K562 (cell line): ENCODE measurements at regions not wholly inside any gene's neighbourhood (a gene's known extent, or its start where the extent isn't known, plus 50 kb on each side); places are given as distances from the start of the nearest gene placed in this dataset.

Experiments
- ATAC-seq: fragments of 200-7000 bp; cut with Tn5 transposase; 3 replicates; pipeline ENCODE4 v1.9.1; 2020; ENCODE audit warnings: moderate library complexity
- BruUV-seq: library from RNA; stranded (reverse); fragments of 400-500 nt; replicated peaks from 2 replicates; lab custom pipeline; 2021; lab: Mats Ljungman, UMichigan
- CTCF ChIA-PET: fragments of 300-600 bp; formaldehyde crosslinking; extraction: SDS; loops from one replicate; lab custom pipeline; 2021; ENCODE audit warnings: low intra/inter-chr PET ratio; lab: Yijun Ruan, JAX
- POLR2A ChIA-PET: fragments of 300-600, 350-650 bp; sonication (Branson Sonifier 250); formaldehyde crosslinking; extraction: SDS; loops from one replicate; lab custom pipeline; 2021; ENCODE audit warnings: antibody characterized with exemption, inconsistent platforms; lab: Yijun Ruan, JAX
- DNase-seq, 4 experiments: peaks; one replicate each; pipeline versions ENCODE4 v3.0.0 to v3.0.0-alpha.2; 2011 to 2018; ENCODE audit warnings: low spot score in 3 of 4, mixed read lengths in 3 of 4; ENCODE audit errors: extremely low read depth in 1 of 4
- FAIRE-seq: peaks from 2 replicates; lab custom pipeline; 2011; peaks lifted over from hg19 to GRCh38; lab: Jason Lieb, UNC
- H2AFZ ChIP-seq: 2 replicates; pipeline ENCODE4 v1.6.0; 2011; ENCODE audit warnings: low read depth, low read length, control low read depth, inconsistent platforms
- H3K27ac ChIP-seq: fragments of 200-600 bp; 3 replicates; pipeline ENCODE4 v1.8.0; 2011; ENCODE audit warnings: low read depth, mild to moderate bottlenecking, control low read depth, inconsistent platforms, low read length, moderate library complexity, mixed read lengths; ENCODE audit errors: extremely low read depth
- H3K27me3 ChIP-seq, 2 experiments: fragments of 300-600 bp in 1 of 2; 2 replicates in 1 of 2; 3 replicates in 1 of 2; pipeline versions ENCODE4 v1.6.0 to v1.8.0; 2011; ENCODE audit warnings: inconsistent platforms in 2 of 2, low read length in 2 of 2, mild to moderate bottlenecking in 1 of 2, mixed read lengths in 1 of 2, moderate library complexity in 1 of 2; ENCODE audit not compliant: control insufficient read depth in 2 of 2, insufficient read depth in 2 of 2
- H3K36me3 ChIP-seq: fragments of 300-600 bp; 3 replicates; pipeline ENCODE4 v1.8.0; 2011; ENCODE audit warnings: mild to moderate bottlenecking, low read length, inconsistent platforms; ENCODE audit not compliant: control insufficient read depth, insufficient read depth
- H3K4me1 ChIP-seq, 2 experiments: fragments of 200-600 bp in 1 of 2; replicated peaks in 1 of 2; 2 replicates in 1 of 2; 3 replicates in 1 of 2; pipeline versions ENCODE4 v1.5.1 to v1.8.0; 2011; ENCODE audit warnings: inconsistent platforms in 2 of 2, low read length in 2 of 2, mild to moderate bottlenecking in 1 of 2, mixed read lengths in 1 of 2, moderate library complexity in 1 of 2; ENCODE audit not compliant: control insufficient read depth in 2 of 2, insufficient read depth in 2 of 2
- H3K4me2 ChIP-seq: 2 replicates; pipeline ENCODE4 v1.6.1; 2011; ENCODE audit warnings: low read length, control low read depth, inconsistent platforms, mixed read lengths; ENCODE audit not compliant: insufficient read depth
- H3K4me3 ChIP-seq: fragments of 200-600 bp; sonication (generic), shearing (Covaris generic); 2 replicates; pipeline ENCODE4 v1.5.1; 2016; ENCODE audit warnings: control low read depth, inconsistent platforms
- H3K79me2 ChIP-seq: fragments of 200-600 bp; 3 replicates; pipeline ENCODE4 v1.8.0; 2011; ENCODE audit warnings: low read length, inconsistent platforms; ENCODE audit not compliant: control insufficient read depth, insufficient read depth
- H3K9ac ChIP-seq, 2 experiments: 2 replicates each; pipeline versions ENCODE4 v1.6.0 to v1.6.1; 2011; ENCODE audit warnings: low read depth in 2 of 2, low read length in 2 of 2, control low read depth in 1 of 2, inconsistent platforms in 1 of 2, mild to moderate bottlenecking in 1 of 2, mixed read lengths in 1 of 2; ENCODE audit not compliant: insufficient read depth in 1 of 2
- H3K9me1 ChIP-seq: one replicate; pipeline ENCODE4 v1.6.0; 2011; ENCODE audit warnings: inconsistent platforms, mild to moderate bottlenecking, low read length, moderate library complexity; ENCODE audit not compliant: control insufficient read depth, insufficient read depth
- H3K9me3 ChIP-seq: replicated peaks from 2 replicates; pipeline ENCODE4 v1.5.1; 2011; ENCODE audit warnings: low read depth, low read length, inconsistent platforms; ENCODE audit not compliant: control insufficient read depth, insufficient read depth
- H4K20me1 ChIP-seq: replicated peaks from 2 replicates; pipeline ENCODE4 v1.6.1; 2011; ENCODE audit warnings: low read length, inconsistent platforms, mixed read lengths; ENCODE audit not compliant: control insufficient read depth, insufficient read depth
- ATF4 ChIP-seq: fragments of 450-650 bp; formaldehyde crosslinking; IDR thresholded peaks from 2 replicates; pipeline ENCODE4 v1.4.0; 2022; ENCODE audit warnings: mild to moderate bottlenecking, moderate library complexity
- BHLHE40 ChIP-seq: IDR thresholded peaks from 2 replicates; pipeline ENCODE4 v1.6.1; 2011; ENCODE audit warnings: low read length, improper control_type of control experiment
- BRCA1 ChIP-seq, 2 experiments: fragments of 450-650 bp in 1 of 2; sonication (generic) in 1 of 2; formaldehyde crosslinking in 1 of 2; IDR thresholded peaks; 2 replicates each; pipeline versions ENCODE4 v1.5.0 to v1.6.1; 2017 to 2020; ENCODE audit warnings: mild to moderate bottlenecking in 1 of 2, missing genetic modification reagents in 1 of 2
- E2F8 ChIP-seq: fragments of 450-650 bp; IDR thresholded peaks from 2 replicates; pipeline ENCODE4 v1.7.1; 2018; ENCODE audit warnings: mild to moderate bottlenecking, low read depth; ENCODE audit not compliant: partially characterized antibody
- ETV6 ChIP-seq, 3 experiments: fragments of 150-350 bp in 1 of 3; sonication (generic) in 1 of 3; formaldehyde crosslinking in 1 of 3; IDR thresholded peaks; 2 replicates each; pipeline versions ENCODE4 v1.6.1 to v1.8.0; 2014 to 2022; ENCODE audit warnings: borderline replicate concordance in 2 of 3, low read depth in 2 of 3, antibody characterized with exemption in 1 of 3, low read length in 1 of 3, mild to moderate bottlenecking in 1 of 3, missing genetic modification reagents in 1 of 3
- HNRNPUL1 ChIP-seq: fragments of 200-400 bp; formaldehyde crosslinking; IDR thresholded peaks from 2 replicates; pipeline ENCODE4 v1.6.1; 2017; ENCODE audit warnings: low read length
- ID3 ChIP-seq, 2 experiments: fragments of 250-450 bp in 1 of 2; fragments of 450-650 bp in 1 of 2; sonication (Bioruptor Pico) in 1 of 2; IDR thresholded peaks; 2 replicates each; pipeline versions ENCODE4 v1.6.1 to v1.8.0; 2016 to 2021; ENCODE audit warnings: mild to moderate bottlenecking in 2 of 2, moderate library complexity in 2 of 2, missing compliant biosample characterization in 1 of 2, missing genetic modification characterization in 1 of 2
- IRF2 ChIP-seq: sonication (generic); formaldehyde crosslinking; IDR thresholded peaks from 2 replicates; pipeline ENCODE4 v1.8.1; 2022; ENCODE audit warnings: mild to moderate bottlenecking, missing genetic modification reagents
- MITF ChIP-seq: IDR thresholded peaks from 2 replicates; pipeline ENCODE4 v1.6.1; 2014; ENCODE audit warnings: antibody characterized with exemption
- NCOA4 ChIP-seq: fragments of 450-650 bp; IDR thresholded peaks from 2 replicates; pipeline ENCODE4 v1.6.1; 2018; ENCODE audit warnings: mild to moderate bottlenecking; ENCODE audit not compliant: partially characterized antibody
- NELFE ChIP-seq: IDR thresholded peaks from 2 replicates; pipeline ENCODE4 v1.6.1; 2011; ENCODE audit warnings: mild to moderate bottlenecking; ENCODE audit not compliant: insufficient read depth, insufficient read length
- RAD51 ChIP-seq: fragments of 450-650 bp; IDR thresholded peaks from 2 replicates; pipeline ENCODE4 v1.7.1; 2016; ENCODE audit warnings: low read depth, mild to moderate bottlenecking, borderline replicate concordance
- SETDB1 ChIP-seq: IDR thresholded peaks from one replicate; pipeline ENCODE4 v1.6.1; 2012; ENCODE audit warnings: low read length, control low read depth, inconsistent platforms
- THRA ChIP-seq: fragments of 450-650 bp; IDR thresholded peaks from 2 replicates; pipeline ENCODE4 v1.6.1; 2017; ENCODE audit warnings: mild to moderate bottlenecking, moderate library complexity
- ZEB2 ChIP-seq: fragments of 450-650 bp; IDR thresholded peaks from 2 replicates; pipeline ENCODE4 v1.6.1; 2016
- ZNF133 ChIP-seq: fragments of 250-450 bp; sonication (Bioruptor Pico); IDR thresholded peaks from 2 replicates; pipeline ENCODE4 v1.4.0; 2020; ENCODE audit warnings: mild to moderate bottlenecking
- in situ Hi-C: fragments of 300-500 bp; cut with MboI; formaldehyde crosslinking; loops from 4 replicates; pipeline ENCODE4 v1.15.0; 2018; ENCODE audit warnings: inconsistent platforms, mixed read lengths
- intact Hi-C: fragments of 100-400 bp; cut with micrococcal nuclease; formaldehyde crosslinking; loops from 2 replicates; pipeline ENCODE4 v1.14.2; 2022

- FAIRE-seq, result no peak
- Histone ChIP-seq H3K79me2 (no peaks in the 10 kb centered on the region), H3K9me1 (no peaks in the 10 kb centered on the region), H3K27me3 (no peaks in the 10 kb centered on the region), H3K36me3 (no peaks in the 10 kb centered on the region), H3K4me1 (no peaks in the 10 kb centered on the region), H3K4me2 (no peak overlapping the region), H3K9me3 (no peaks in the 10 kb centered on the region), H3K27ac (no peak overlapping the region), H3K9ac (no peak overlapping the region), H4K20me1 (no peaks in the 10 kb centered on the region), H2AFZ (no peak overlapping the region), H3K4me3 (no peak overlapping the region)
- no peak for ATAC-seq
- no peak for TF ChIP-seq SETDB1
- TF ChIP-seq E2F8, result no peak
- no peak for TF ChIP-seq ETV6 (IDR thresholded peaks at IDR 0.05; ENCODE audit: borderline replicate concordance in 1 of 2, low read depth in 2 of 2, low read length in 1 of 2)
- TF ChIP-seq ETV6 (CRISPR knock-in tag; IDR thresholded peaks at IDR 0.05; ENCODE audit: borderline replicate concordance), result no peak
- TF ChIP-seq THRA, result no peak
- TF ChIP-seq ZNF133, result no peak
- TF ChIP-seq BRCA1 (IDR thresholded peaks at IDR 0.05), result no peak
- TF ChIP-seq BRCA1 (CRISPR knock-in tag; IDR thresholded peaks at IDR 0.05), result no peak
- TF ChIP-seq ATF4 (CRISPR knock-in tag), result no peak
- TF ChIP-seq BHLHE40, result no peak
- no peak for TF ChIP-seq RAD51
- TF ChIP-seq NCOA4, result no peak
- no peak for TF ChIP-seq HNRNPUL1
- TF ChIP-seq IRF2, result no peak
- no peak for TF ChIP-seq ZEB2
- TF ChIP-seq MITF, result no peak
- no peak for TF ChIP-seq ID3 (CRISPR knock-in tag; IDR thresholded peaks at IDR 0.05)
- TF ChIP-seq ID3 (tag; IDR thresholded peaks at IDR 0.05), result no peak
- no peak for TF ChIP-seq NELFE
- ChIA-PET CTCF (no interaction called here), POLR2A (no interaction called here)
- in situ Hi-C loops (no loop called here), intact Hi-C loops (no loop called here)
- BruUV-seq, result no TSS peak
- no peak for DNase-seq
These were observed 169.6 kb downstream of the KDM5D start for GRCh38 chrY:19574939-19575338.
